Loucy (cell line): ENCODE measurements at regions not wholly inside any gene's neighbourhood (a gene's known extent, or its start where the extent isn't known, plus 50 kb on each side); places are given as distances from the start of the nearest gene placed in this dataset.

Source experiments
- EZH2phosphoT487 ChIP-seq: fragments of 200-600 bp; IDR thresholded peaks from 2 replicates; pipeline ENCODE4 v1.6.1; 2018; ENCODE audit warnings: antibody characterized with exemption, mild to moderate bottlenecking, moderate library complexity, borderline replicate concordance
- TF ChIP-seq, protein P1 (sequence below): fragments of 200-600 bp; sonication (generic); conservative IDR thresholded peaks from 2 replicates; pipeline ENCODE4 v1.5.1; 2014; ENCODE audit warnings: mild to moderate bottlenecking, antibody characterized with exemption, low read length

GRCh38 chrX:44040406-44040805 is 67.2 kb upstream of the NDP start:
- TF ChIP-seq, protein P1, sequence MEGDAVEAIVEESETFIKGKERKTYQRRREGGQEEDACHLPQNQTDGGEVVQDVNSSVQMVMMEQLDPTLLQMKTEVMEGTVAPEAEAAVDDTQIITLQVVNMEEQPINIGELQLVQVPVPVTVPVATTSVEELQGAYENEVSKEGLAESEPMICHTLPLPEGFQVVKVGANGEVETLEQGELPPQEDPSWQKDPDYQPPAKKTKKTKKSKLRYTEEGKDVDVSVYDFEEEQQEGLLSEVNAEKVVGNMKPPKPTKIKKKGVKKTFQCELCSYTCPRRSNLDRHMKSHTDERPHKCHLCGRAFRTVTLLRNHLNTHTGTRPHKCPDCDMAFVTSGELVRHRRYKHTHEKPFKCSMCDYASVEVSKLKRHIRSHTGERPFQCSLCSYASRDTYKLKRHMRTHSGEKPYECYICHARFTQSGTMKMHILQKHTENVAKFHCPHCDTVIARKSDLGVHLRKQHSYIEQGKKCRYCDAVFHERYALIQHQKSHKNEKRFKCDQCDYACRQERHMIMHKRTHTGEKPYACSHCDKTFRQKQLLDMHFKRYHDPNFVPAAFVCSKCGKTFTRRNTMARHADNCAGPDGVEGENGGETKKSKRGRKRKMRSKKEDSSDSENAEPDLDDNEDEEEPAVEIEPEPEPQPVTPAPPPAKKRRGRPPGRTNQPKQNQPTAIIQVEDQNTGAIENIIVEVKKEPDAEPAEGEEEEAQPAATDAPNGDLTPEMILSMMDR, result no peak
- TF ChIP-seq EZH2phosphoT487, result no peak
